Activated CD8-positive, alpha-beta T cell treated with anti-CD3 and anti-CD28 coated beads, Interleukin-2, amount 10 ng/mL, durations not matched to agents 7 days and 5 days (primary cell): ENCODE measurements at regions not wholly inside any gene's neighbourhood (a gene's known extent, or its start where the extent isn't known, plus 50 kb on each side); places are given as distances from the start of the nearest gene placed in this dataset.
"Not testable (repeated sequence)": the region's sequence is repeated elsewhere in the genome, so short reads cannot be mapped to it uniquely, and the experiment has no call there.

Experiments used
- ATAC-seq: fragments of 150-1000 bp; cut with Tn5 transposase; one replicate; pipeline ENCODE4 v1.10.0; 2021; ENCODE audit warnings: moderate library complexity
- CTCF ChIA-PET: fragments of 350-600 bp; sonication (Branson Sonifier 250); formaldehyde crosslinking; loops from one replicate; lab custom pipeline; 2021; ENCODE audit warnings: antibody characterized with exemption; lab: Charles Lee
- POLR2A ChIA-PET: fragments of 350-600 bp; sonication (Branson Sonifier 250); formaldehyde crosslinking; loops from one replicate; lab custom pipeline; 2021; ENCODE audit warnings: antibody characterized with exemption; lab: Charles Lee
- DNase-seq: peaks from one replicate; pipeline ENCODE4 v3.0.0-alpha.2; 2020
- H3K27ac Mint-ChIP-seq: one replicate; pipeline ENCODE4 v1.8.0; 2021; ENCODE audit warnings: mild to moderate bottlenecking, mixed read lengths
- H3K27me3 Mint-ChIP-seq: one replicate; pipeline ENCODE4 v1.8.0; 2021; ENCODE audit warnings: low read depth, mixed read lengths
- H3K36me3 Mint-ChIP-seq: one replicate; pipeline ENCODE4 v1.8.0; 2021; ENCODE audit warnings: low read depth, mixed read lengths
- H3K4me1 Mint-ChIP-seq: one replicate; pipeline ENCODE4 v1.8.0; 2021; ENCODE audit warnings: low read depth, mixed read lengths
- H3K4me3 Mint-ChIP-seq: one replicate; pipeline ENCODE4 v1.8.0; 2021; ENCODE audit warnings: mild to moderate bottlenecking, mixed read lengths
- H3K9me3 Mint-ChIP-seq: one replicate; pipeline ENCODE4 v1.8.0; 2022; ENCODE audit warnings: mixed read lengths; ENCODE audit not compliant: insufficient read depth

- DNase-seq (no peak), ATAC-seq (no peak)
- Mint-ChIP-seq H3K4me1 (no peaks in the 10 kb centered on the region), H3K27me3 (no peaks in the 10 kb centered on the region), H3K9me3 (peaks cover 5% of the 10 kb centered on the region), H3K4me3 (no peak overlapping the region), H3K27ac (no peak overlapping the region), H3K36me3 (no peaks in the 10 kb centered on the region)
- ChIA-PET CTCF (no interaction called here), POLR2A (no interaction called here)
Measured at GRCh38 chr5:152593388-152593787, 188.3 kb upstream of the NMUR2 start.

DNA sequence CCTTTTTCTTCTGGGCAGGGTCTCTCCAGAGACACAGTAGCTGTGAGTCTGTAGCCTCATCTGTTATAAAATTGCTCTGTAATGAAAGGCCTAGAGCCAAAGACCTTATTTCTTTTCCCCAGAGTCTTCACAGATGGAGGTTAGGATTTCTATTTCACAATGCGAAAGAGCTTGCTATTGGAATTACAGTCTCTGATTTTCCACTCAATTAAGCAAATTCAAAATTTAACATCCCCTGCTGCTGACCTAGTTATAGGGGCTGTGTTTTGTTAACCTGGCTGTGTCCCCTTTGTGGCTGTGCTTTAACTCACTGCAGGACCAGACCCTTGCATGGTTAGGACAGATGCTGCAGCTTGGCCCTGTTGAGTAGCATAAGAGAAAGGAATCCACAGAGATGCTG, 190.3 kb upstream of the NMUR2 start:
- Mint-ChIP-seq H3K27me3 (no peaks in the 10 kb centered on the region), H3K4me3 (no peak overlapping the region)
- ATAC-seq = no peak

GRCh38 chr5:152599096-152599495, 194.0 kb upstream of the NMUR2 start:
- CTCF ChIA-PET = no interaction called here

More for the DNA sequence above, 190.3 kb upstream of the NMUR2 start:
- no peak for DNase-seq
- H3K36me3 Mint-ChIP-seq = no peaks in the 10 kb centered on the region
- CTCF ChIA-PET = no interaction called here
- no peaks in the 10 kb centered on the region for H3K9me3 Mint-ChIP-seq
- no peaks in the 10 kb centered on the region for H3K4me1 Mint-ChIP-seq
- no peak overlapping the region for H3K27ac Mint-ChIP-seq
- POLR2A ChIA-PET = interaction anchor here (0.6 kb wide), 1 partner anchor 341 kb away, joined by 4 read pairs; no protein-coding TSS in a partner anchor

DNA sequence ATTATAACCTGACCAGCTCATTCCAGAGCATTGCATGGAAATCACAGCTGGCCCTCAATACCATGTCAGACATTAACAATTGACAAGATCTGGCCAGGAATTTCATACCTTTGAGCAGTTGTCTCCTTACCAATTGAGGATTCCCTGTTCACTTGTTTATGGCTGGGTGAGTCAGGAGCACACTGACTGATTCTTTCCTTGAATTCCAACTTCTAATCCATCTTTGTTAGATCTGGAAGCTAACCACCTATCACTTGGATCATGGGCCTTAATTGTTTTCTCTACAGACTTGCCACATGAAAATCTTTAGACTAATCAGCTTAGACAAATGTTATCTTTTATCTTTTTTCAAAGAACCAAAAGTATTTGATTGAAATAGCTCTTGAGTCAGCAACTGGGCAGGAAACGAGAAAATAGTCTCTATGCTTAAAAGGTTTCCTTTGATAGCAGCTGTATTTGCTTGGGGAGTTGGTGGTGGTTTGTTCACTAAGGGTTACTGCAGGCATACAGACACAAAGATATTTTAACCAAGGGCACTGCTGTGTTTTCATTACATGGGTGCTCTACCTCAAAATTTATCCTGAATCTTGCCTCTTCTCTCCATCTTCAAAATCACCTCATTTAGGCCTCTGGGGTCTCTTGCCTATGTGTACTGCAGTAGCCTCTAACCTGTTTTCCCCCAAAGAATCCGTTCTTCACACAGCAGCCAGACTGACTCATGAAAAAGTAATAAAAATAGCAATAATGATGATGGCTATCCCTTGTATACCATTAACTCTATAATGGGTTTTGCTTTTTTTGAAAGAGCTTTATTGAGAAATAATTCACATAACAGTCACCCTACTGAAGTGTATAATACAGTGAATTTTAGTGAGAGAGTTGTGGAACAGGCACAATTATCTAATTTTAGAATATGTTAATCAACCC, 197.0 kb upstream of the NMUR2 start:
- no peaks in the 10 kb centered on the region for H3K27me3 Mint-ChIP-seq
- POLR2A ChIA-PET = no interaction called here
- no peak overlapping the region for H3K4me3 Mint-ChIP-seq
- H3K9me3 Mint-ChIP-seq = no peaks in the 10 kb centered on the region
- ATAC-seq (no peak), DNase-seq (no peak)
- H3K4me1 Mint-ChIP-seq = no peaks in the 10 kb centered on the region
- no peak overlapping the region for H3K27ac Mint-ChIP-seq
- H3K36me3 Mint-ChIP-seq = no peaks in the 10 kb centered on the region
- CTCF ChIA-PET = no interaction called here

More at GRCh38 chr5:152599096-152599495, 194.0 kb upstream of the NMUR2 start:
- DNase-seq = no peak
- Mint-ChIP-seq H3K36me3 (no peaks in the 10 kb centered on the region), H3K4me1 (no peaks in the 10 kb centered on the region), H3K27ac (no peak overlapping the region), H3K9me3 (no peaks in the 10 kb centered on the region), H3K4me3 (no peak overlapping the region), H3K27me3 (no peaks in the 10 kb centered on the region)
- POLR2A ChIA-PET = no interaction called here
- ATAC-seq = no peak

- H3K27ac Mint-ChIP-seq, ATAC-seq, H3K27me3 Mint-ChIP-seq, H3K4me1 Mint-ChIP-seq, H3K36me3 Mint-ChIP-seq, CTCF ChIA-PET, POLR2A ChIA-PET, DNase-seq, H3K4me3 Mint-ChIP-seq, H3K9me3 Mint-ChIP-seq: not testable (repeated sequence)
Measured at GRCh38 chr5:152606050-152606449, 201.0 kb upstream of the NMUR2 start.

GRCh38 chr5:152606776-152607364, 201.8 kb upstream of the NMUR2 start:
- CTCF ChIA-PET = no interaction called here
- POLR2A ChIA-PET = no interaction called here
- ATAC-seq = no peak
- Mint-ChIP-seq H3K36me3 (no peaks in the 10 kb centered on the region), H3K4me1 (no peaks in the 10 kb centered on the region), H3K4me3 (no peak overlapping the region), H3K9me3 (no peaks in the 10 kb centered on the region), H3K27ac (no peak overlapping the region), H3K27me3 (no peaks in the 10 kb centered on the region)
- DNase-seq = no peak

- H3K4me1 Mint-ChIP-seq = no peaks in the 10 kb centered on the region
- ChIA-PET CTCF (no interaction called here), POLR2A (interaction anchor here (0.6 kb wide), 1 partner anchor 171 kb away, joined by 5 read pairs; no protein-coding TSS in a partner anchor)
- no peak overlapping the region for H3K4me3 Mint-ChIP-seq
- no peaks in the 10 kb centered on the region for H3K9me3 Mint-ChIP-seq
- no peaks in the 10 kb centered on the region for H3K36me3 Mint-ChIP-seq
- no peaks in the 10 kb centered on the region for H3K27me3 Mint-ChIP-seq
- ATAC-seq (no peak), DNase-seq (no peak)
- H3K27ac Mint-ChIP-seq = no peak overlapping the region
Measured at GRCh38 chr5:152607401-152608160, 202.5 kb upstream of the NMUR2 start.

- DNase-seq (no peak), ATAC-seq (no peak)
- Mint-ChIP-seq H3K27ac (no peak overlapping the region), H3K9me3 (no peaks in the 10 kb centered on the region), H3K27me3 (no peaks in the 10 kb centered on the region), H3K4me3 (no peak overlapping the region), H3K36me3 (no peaks in the 10 kb centered on the region), H3K4me1 (no peaks in the 10 kb centered on the region)
- CTCF ChIA-PET = no interaction called here
- POLR2A ChIA-PET = interaction anchor here (0.6 kb wide), 1 partner anchor 170 kb away, joined by 5 read pairs; no protein-coding TSS in a partner anchor
Measured at GRCh38 chr5:152608458-152608857, 203.4 kb upstream of the NMUR2 start.

GRCh38 chr5:152619756-152620155, 214.7 kb upstream of the NMUR2 start:
- Mint-ChIP-seq H3K9me3 (no peaks in the 10 kb centered on the region), H3K27me3 (no peaks in the 10 kb centered on the region), H3K4me3 (no peak overlapping the region), H3K4me1 (no peaks in the 10 kb centered on the region), H3K27ac (no peak overlapping the region), H3K36me3 (no peaks in the 10 kb centered on the region)
- DNase-seq (no peak), ATAC-seq (no peak)
- CTCF ChIA-PET = interaction anchor here (1.2 kb wide), 1 partner anchor 12 kb away, joined by 3 read pairs; no protein-coding TSS in a partner anchor
- POLR2A ChIA-PET = no interaction called here

DNA sequence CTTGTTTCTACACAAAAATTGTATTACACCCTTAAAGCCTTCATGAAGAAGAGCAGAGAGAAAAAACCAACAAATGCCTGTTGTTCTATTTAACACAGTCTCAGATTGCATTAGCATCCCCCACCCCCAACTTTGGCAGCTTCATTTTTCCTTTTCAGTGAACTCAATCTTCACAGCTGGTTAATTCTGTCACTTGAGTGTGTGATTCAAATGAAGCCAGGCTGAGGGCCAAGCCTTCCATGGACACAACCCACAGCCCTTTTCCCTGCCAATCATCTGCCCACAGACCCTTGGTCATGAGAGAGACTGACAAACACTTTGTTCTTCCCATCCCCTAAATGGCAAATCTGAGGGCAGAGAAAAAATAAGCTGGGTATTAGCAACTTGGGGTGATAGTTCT, 217.5 kb upstream of the NMUR2 start:
- ChIA-PET POLR2A (no interaction called here), CTCF (no interaction called here)
- DNase-seq (no peak), ATAC-seq (no peak)
- Mint-ChIP-seq H3K4me3 (no peak overlapping the region), H3K4me1 (no peaks in the 10 kb centered on the region), H3K36me3 (no peaks in the 10 kb centered on the region), H3K27me3 (no peaks in the 10 kb centered on the region), H3K27ac (no peak overlapping the region), H3K9me3 (no peaks in the 10 kb centered on the region)

DNA sequence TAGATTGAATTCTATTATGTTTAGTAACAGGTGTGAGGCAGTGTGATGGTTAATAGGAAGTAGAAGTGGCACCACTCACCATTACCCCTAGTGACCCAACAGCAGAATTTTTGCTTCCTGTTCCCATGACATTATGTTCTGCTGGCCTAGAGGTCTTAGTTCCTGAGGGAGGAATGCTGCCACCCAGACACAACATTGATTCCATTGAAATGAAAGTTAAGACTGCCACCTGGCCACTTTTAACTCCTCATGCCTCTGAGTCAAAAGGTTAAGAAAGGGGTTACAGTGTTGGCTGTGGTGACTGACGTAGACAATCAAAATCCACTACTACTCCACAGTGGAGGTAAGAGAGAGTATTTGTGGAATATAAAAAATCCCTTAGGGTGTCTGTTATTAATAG, 218.9 kb upstream of the NMUR2 start:
- no peak for DNase-seq
- H3K4me3 Mint-ChIP-seq = no peak overlapping the region
- no peak overlapping the region for H3K27ac Mint-ChIP-seq
- H3K4me1 Mint-ChIP-seq = no peaks in the 10 kb centered on the region
- no peak for ATAC-seq
- ChIA-PET CTCF (no interaction called here), POLR2A (no interaction called here)
- H3K27me3 Mint-ChIP-seq = no peaks in the 10 kb centered on the region
- H3K36me3 Mint-ChIP-seq = no peaks in the 10 kb centered on the region
- H3K9me3 Mint-ChIP-seq = no peaks in the 10 kb centered on the region

- no peak overlapping the region for H3K27ac Mint-ChIP-seq
- ChIA-PET CTCF (no interaction called here), POLR2A (no interaction called here)
- H3K36me3 Mint-ChIP-seq = no peaks in the 10 kb centered on the region
- no peaks in the 10 kb centered on the region for H3K9me3 Mint-ChIP-seq
- ATAC-seq (no peak), DNase-seq (no peak)
- no peaks in the 10 kb centered on the region for H3K4me1 Mint-ChIP-seq
- H3K4me3 Mint-ChIP-seq = no peak overlapping the region
- no peaks in the 10 kb centered on the region for H3K27me3 Mint-ChIP-seq
Measured at GRCh38 chr5:152625696-152626095, 220.6 kb upstream of the NMUR2 start.
